ENCODE measurements at regions not wholly inside any gene's neighbourhood (a gene's known extent, or its start where the extent isn't known, plus 50 kb on each side); places are given as distances from the start of the nearest gene placed in this dataset.

DNA sequence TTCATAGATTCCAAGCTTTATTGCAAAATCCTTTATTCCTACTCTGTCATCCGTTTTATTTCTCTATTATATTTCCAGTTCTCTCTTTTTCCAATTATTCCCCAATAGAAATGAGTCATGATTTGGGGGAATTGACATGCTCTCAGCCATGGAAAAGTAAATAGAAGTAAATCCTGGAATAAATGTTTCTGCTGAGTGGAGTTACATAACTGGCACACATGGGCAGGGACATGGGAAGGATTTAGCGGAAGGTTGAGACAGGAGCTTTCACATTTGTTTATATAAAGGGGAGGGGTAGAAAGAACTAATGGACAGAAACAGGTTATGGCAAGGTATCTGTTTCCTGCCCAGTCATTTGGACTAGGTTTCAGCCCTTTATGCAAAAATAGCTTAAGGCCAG, 221.6 kb downstream of the PLOD2 start:
- TF ChIP-seq POLR2A (IDR thresholded peaks at IDR 0.05) (no peak), CTCF (IDR thresholded peaks at IDR 0.05) (no peak)
